ENCODE measurements at regions not wholly inside any gene's neighbourhood (a gene's known extent, or its start where the extent isn't known, plus 50 kb on each side); places are given as distances from the start of the nearest gene placed in this dataset.

DNA sequence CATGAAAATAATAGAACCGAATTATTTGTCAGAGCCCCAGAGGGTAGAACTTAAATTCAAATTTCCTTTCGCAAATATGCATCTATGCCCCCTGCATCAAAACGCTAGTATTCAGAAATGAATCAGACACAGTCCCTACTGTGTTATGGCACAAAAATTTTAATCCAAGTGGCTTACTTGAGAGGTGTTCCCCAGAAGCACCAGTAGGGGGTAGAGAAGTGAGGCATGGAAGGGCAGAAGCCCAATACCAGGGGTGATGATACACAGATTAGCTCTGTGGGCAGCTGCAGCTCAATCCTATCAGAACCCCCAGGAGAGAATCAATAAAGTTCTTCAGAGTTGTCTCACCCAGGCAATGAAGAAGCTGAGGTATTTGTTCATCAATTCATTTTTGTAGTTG, 342.2 kb downstream of the OMA1 start:
- Histone ChIP-seq H3K9ac (ENCODE audit: low read length) (no peak overlapping the region), H3K4me1 (ENCODE audit: control insufficient read depth in 2 of 2, insufficient read depth in 2 of 2, low read length in 2 of 2) (no peaks in the 10 kb centered on the region), H3K4me3 (ENCODE audit: control extremely low read depth in 1 of 5, extremely low read depth in 1 of 5, insufficient read depth in 1 of 5, low read depth in 2 of 5, low read length in 4 of 5) (no peak overlapping the region), H2AFZ (ENCODE audit: insufficient read depth, low read depth, low read length, poor library complexity, severe bottlenecking) (no peak overlapping the region), H3K36me3 (replicated peaks in 1 of 2; ENCODE audit: control extremely low read depth in 1 of 2, control insufficient read depth in 1 of 2, extremely low read depth in 1 of 2, insufficient read depth in 2 of 2, low read length in 1 of 2) (no peaks in the 10 kb centered on the region), H4K20me1 (ENCODE audit: control insufficient read depth, insufficient read depth, low read length, poor library complexity, severe bottlenecking) (no peaks in the 10 kb centered on the region), H3K79me2 (ENCODE audit: control insufficient read depth, insufficient read depth, low read length) (no peaks in the 10 kb centered on the region), H3K27ac (ENCODE audit: low read length in 2 of 2) (no peak overlapping the region), H3K9me3 (ENCODE audit: control extremely low read depth in 1 of 3, control insufficient read depth in 2 of 3, insufficient read depth in 1 of 3, low read length in 2 of 3) (no peaks in the 10 kb centered on the region), H3K27me3 (replicated peaks in 1 of 4; ENCODE audit: control extremely low read depth in 1 of 4, control insufficient read depth in 3 of 4, insufficient read depth in 4 of 4, low read length in 3 of 4) (no peaks in the 10 kb centered on the region), H3K4me2 (replicated peaks; ENCODE audit: low read depth, low read length, poor library complexity, severe bottlenecking) (no peak overlapping the region)
- CTCF ChIA-PET, result interaction anchor here (0.9 kb wide), 1 partner anchor 218 kb away, joined by 3 read pairs; no protein-coding TSS in a partner anchor
- POLR2A ChIA-PET, result no interaction called here
- Mint-ChIP-seq H3K4me1 (no peaks in the 10 kb centered on the region), H3K4me3 (no peak overlapping the region), H3K27me3 (peaks cover 3% of the 10 kb centered on the region), H3K9me3 (ENCODE audit: insufficient read depth) (no peaks in the 10 kb centered on the region), H3K27ac (no peak overlapping the region)
- TF ChIP-seq, protein P1, sequence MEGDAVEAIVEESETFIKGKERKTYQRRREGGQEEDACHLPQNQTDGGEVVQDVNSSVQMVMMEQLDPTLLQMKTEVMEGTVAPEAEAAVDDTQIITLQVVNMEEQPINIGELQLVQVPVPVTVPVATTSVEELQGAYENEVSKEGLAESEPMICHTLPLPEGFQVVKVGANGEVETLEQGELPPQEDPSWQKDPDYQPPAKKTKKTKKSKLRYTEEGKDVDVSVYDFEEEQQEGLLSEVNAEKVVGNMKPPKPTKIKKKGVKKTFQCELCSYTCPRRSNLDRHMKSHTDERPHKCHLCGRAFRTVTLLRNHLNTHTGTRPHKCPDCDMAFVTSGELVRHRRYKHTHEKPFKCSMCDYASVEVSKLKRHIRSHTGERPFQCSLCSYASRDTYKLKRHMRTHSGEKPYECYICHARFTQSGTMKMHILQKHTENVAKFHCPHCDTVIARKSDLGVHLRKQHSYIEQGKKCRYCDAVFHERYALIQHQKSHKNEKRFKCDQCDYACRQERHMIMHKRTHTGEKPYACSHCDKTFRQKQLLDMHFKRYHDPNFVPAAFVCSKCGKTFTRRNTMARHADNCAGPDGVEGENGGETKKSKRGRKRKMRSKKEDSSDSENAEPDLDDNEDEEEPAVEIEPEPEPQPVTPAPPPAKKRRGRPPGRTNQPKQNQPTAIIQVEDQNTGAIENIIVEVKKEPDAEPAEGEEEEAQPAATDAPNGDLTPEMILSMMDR (IDR thresholded peaks at IDR 0.05), result no peak
- TF ChIP-seq EZH2 (IDR thresholded peaks at IDR 0.05; ENCODE audit: borderline replicate concordance, insufficient read depth, low read depth, low read length, poor library complexity, severe bottlenecking), result no peak
- WGBS (ENCODE audit: insufficient coverage), result no CpG with 5 or more reads among the region's 3 CpGs
- DNase-seq (no peak), ATAC-seq (ENCODE audit: low read depth) (no peak)
- intact Hi-C loops (cut with micrococcal nuclease), result no loop called here

DNA sequence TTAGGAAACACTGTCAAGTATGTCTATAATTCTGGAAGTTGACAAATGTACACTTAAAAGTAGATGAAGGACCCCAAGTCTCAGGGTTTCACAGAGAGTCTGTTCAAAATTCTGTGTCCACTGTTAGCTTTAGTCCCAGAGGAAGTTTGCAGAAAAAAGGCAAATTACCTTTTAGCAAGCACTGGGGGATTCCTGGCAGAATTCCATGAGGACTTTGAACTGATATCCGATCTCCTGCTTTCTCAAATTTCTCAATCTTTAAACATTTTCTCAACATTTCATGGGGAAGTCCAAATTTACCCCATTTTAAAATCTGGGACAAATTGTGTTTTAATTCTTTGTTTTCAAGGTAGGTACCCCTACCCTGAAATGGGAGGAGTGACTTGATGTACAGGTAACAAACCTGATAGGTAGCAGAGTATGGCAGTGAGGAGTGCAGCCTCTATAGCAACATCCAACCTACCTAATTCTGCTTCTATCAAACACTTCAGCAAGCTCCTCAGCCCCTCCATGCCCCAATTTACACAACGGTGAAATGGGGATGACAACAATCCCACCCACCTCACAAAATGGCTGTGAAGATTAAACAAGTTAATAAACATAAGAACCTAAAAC, 344.9 kb downstream of the OMA1 start:
- Histone ChIP-seq H2AFZ (ENCODE audit: insufficient read depth, low read depth, low read length, poor library complexity, severe bottlenecking) (no peak overlapping the region), H3K79me2 (ENCODE audit: control insufficient read depth, insufficient read depth, low read length) (no peaks in the 10 kb centered on the region), H3K27ac (ENCODE audit: low read length in 2 of 2) (no peak overlapping the region), H3K9me3 (ENCODE audit: control extremely low read depth in 1 of 3, control insufficient read depth in 2 of 3, insufficient read depth in 1 of 3, low read length in 2 of 3) (no peaks in the 10 kb centered on the region), H3K27me3 (replicated peaks in 1 of 4; ENCODE audit: control extremely low read depth in 1 of 4, control insufficient read depth in 3 of 4, insufficient read depth in 4 of 4, low read length in 3 of 4) (no peaks in the 10 kb centered on the region), H3K4me1 (ENCODE audit: control insufficient read depth in 2 of 2, insufficient read depth in 2 of 2, low read length in 2 of 2) (no peaks in the 10 kb centered on the region), H4K20me1 (ENCODE audit: control insufficient read depth, insufficient read depth, low read length, poor library complexity, severe bottlenecking) (no peaks in the 10 kb centered on the region), H3K4me2 (replicated peaks; ENCODE audit: low read depth, low read length, poor library complexity, severe bottlenecking) (no peak overlapping the region), H3K36me3 (replicated peaks in 1 of 2; ENCODE audit: control extremely low read depth in 1 of 2, control insufficient read depth in 1 of 2, extremely low read depth in 1 of 2, insufficient read depth in 2 of 2, low read length in 1 of 2) (no peaks in the 10 kb centered on the region), H3K4me3 (ENCODE audit: control extremely low read depth in 1 of 5, extremely low read depth in 1 of 5, insufficient read depth in 1 of 5, low read depth in 2 of 5, low read length in 4 of 5) (no peak overlapping the region), H3K9ac (ENCODE audit: low read length) (no peak overlapping the region)
- Mint-ChIP-seq H3K4me1 (no peaks in the 10 kb centered on the region), H3K4me3 (no peak overlapping the region), H3K27ac (no peak overlapping the region), H3K9me3 (ENCODE audit: insufficient read depth) (no peaks in the 10 kb centered on the region), H3K27me3 (peaks cover 10% of the 10 kb centered on the region)
- WGBS (ENCODE audit: insufficient coverage), result 100% methylated on average over 1 of the region's 2 CpGs
- intact Hi-C loops (cut with micrococcal nuclease), result no loop called here
- ATAC-seq (ENCODE audit: low read depth), result no peak
- DNase-seq, result no peak
- POLR2A ChIA-PET, result no interaction called here
- CTCF ChIA-PET, result no interaction called here
- TF ChIP-seq, protein P1 (IDR thresholded peaks at IDR 0.05), result no peak
